Subcutaneous abdominal adipose tissue (tissue), 5 donors: ENCODE measurements at regions not wholly inside any gene's neighbourhood (a gene's known extent, or its start where the extent isn't known, plus 50 kb on each side); places are given as distances from the start of the nearest gene placed in this dataset.
A peak's percentile ranks its signal among the peaks of the same experiment; 100 is the strongest.

Source experiments
- H3K27ac ChIP-seq: one replicate; pipeline ENCODE4 v1.7.0; 2013; ENCODE audit warnings: low read depth, mild to moderate bottlenecking, inconsistent platforms, low read length, moderate library complexity
- H3K27me3 ChIP-seq, 5 donors: one replicate each; pipeline ENCODE4 v1.7.0; 2013; ENCODE audit warnings: low read length in 5 of 5, inconsistent platforms in 1 of 5; ENCODE audit not compliant: control insufficient read depth in 5 of 5, insufficient read depth in 4 of 5
- H3K36me3 ChIP-seq, 5 donors: one replicate each; pipeline ENCODE4 v1.7.0; 2013; ENCODE audit warnings: low read length in 5 of 5; ENCODE audit not compliant: control insufficient read depth in 5 of 5, insufficient read depth in 5 of 5
- H3K4me1 ChIP-seq, 5 donors: one replicate each; pipeline ENCODE4 v1.7.0; 2013; ENCODE audit warnings: low read length in 5 of 5, mild to moderate bottlenecking in 3 of 5, moderate library complexity in 1 of 5; ENCODE audit not compliant: control insufficient read depth in 5 of 5, insufficient read depth in 5 of 5
- H3K4me3 ChIP-seq, 5 donors: one replicate each; pipeline ENCODE4 v1.7.0; 2013; ENCODE audit warnings: low read length in 5 of 5, low read depth in 1 of 5
- H3K9ac ChIP-seq, 5 donors: one replicate each; pipeline ENCODE4 v1.7.0; 2013; ENCODE audit warnings: low read length in 5 of 5, mild to moderate bottlenecking in 4 of 5, moderate library complexity in 3 of 5
- H3K9me3 ChIP-seq, 5 donors: one replicate each; pipeline ENCODE4 v1.7.0; 2013; ENCODE audit warnings: low read length in 5 of 5; ENCODE audit not compliant: control insufficient read depth in 5 of 5
- donor health status: healthy.
- donor health status: healthy.
- donor health status: healthy.
- donor health status: healthy.
- donor health status: healthy.

DNA sequence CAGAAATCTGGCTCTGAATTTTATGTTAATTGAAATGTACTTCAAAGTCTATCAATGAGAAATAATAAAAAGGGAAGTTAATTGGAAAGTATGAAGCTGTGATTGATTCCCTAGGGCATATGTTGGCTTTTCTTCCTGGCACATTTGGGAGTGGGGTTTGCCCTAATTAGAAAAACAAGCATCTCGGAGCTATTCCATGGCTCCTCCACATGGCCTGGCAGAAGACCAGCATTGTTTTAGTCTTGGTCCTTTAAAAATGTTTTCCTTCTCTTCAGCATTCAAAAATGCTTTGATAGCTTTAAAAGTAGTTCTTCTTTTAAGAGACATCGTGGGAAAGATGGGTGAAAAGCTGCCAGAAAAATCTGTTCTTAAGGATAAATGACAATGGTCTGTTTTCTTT lies 445.5 kb upstream of the PKDCC start:
- H3K36me3 ChIP-seq = no peaks in the 10 kb centered on the region
- H3K9me3 ChIP-seq = no peaks in the 10 kb centered on the region
- H3K27ac ChIP-seq = no peak overlapping the region
- no peaks in the 10 kb centered on the region for H3K27me3 ChIP-seq
- H3K4me3 ChIP-seq = no peak overlapping the region
- peaks cover 6 to 22% (median 15%) of the 10 kb centered on the region in 5 donors for H3K4me1 ChIP-seq
- H3K9ac ChIP-seq = no peak overlapping the region

GRCh38 chr2:41605311-41605710 lies 442.5 kb upstream of the PKDCC start:
- Histone ChIP-seq H3K27me3 (no peaks in the 10 kb centered on the region), H3K27ac (no peak overlapping the region), H3K36me3 (no peaks in the 10 kb centered on the region), H3K9ac (no peak overlapping the region), H3K4me3 (no peak overlapping the region), H3K9me3 (no peaks in the 10 kb centered on the region), H3K4me1 (peaks cover 0 to 6% (median 0%) of the 10 kb centered on the region in 5 donors)

GRCh38 chr2:41605914-41606313 lies 441.9 kb upstream of the PKDCC start:
- peaks cover 0 to 6% (median 0%) of the 10 kb centered on the region in 5 donors for H3K4me1 ChIP-seq
- H3K4me3 ChIP-seq = no peak overlapping the region
- H3K27ac ChIP-seq = no peak overlapping the region
- no peaks in the 10 kb centered on the region for H3K9me3 ChIP-seq
- H3K27me3 ChIP-seq = no peaks in the 10 kb centered on the region
- no peak overlapping the region for H3K9ac ChIP-seq
- no peaks in the 10 kb centered on the region for H3K36me3 ChIP-seq

DNA sequence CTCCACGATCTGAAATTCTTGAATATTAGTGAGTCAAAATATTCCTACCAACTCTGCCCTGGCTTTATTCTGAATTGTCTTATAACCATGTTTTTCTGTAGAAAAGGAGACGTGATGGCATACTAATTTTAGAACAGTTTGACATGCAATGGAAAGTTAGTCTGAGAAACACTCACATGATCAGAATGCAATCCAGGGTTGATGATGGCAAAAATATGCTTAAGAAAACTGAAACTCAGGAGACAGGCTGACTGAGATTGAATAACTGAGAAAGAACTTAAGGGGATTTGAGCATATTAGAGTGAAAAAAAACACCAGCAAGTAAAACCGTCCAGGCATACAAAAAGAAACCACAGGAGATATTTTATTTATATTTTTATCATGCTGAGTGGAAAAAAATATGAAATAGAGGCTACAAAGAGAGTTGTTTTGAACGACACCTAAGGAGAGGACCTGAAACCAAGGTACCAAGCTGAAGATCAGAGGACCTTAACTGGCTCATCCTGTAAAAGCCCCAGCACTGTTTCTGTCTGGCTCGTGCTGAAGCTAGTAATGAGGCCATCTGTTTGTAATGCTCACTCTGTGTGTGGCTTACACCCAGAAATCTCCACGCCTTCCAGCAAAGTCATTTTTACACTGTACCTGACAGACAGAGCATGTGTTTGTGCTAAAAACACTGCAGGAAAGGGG lies 437.2 kb upstream of the PKDCC start:
- Histone ChIP-seq H3K36me3 (no peaks in the 10 kb centered on the region), H3K9ac (peak overlapping the region in 1 of 5 donors; percentile 13), H3K9me3 (peaks cover 0 to 4% (median 0%) of the 10 kb centered on the region in 5 donors), H3K4me1 (peaks cover 0 to 5% (median 0%) of the 10 kb centered on the region in 5 donors), H3K4me3 (no peak overlapping the region), H3K27ac (peak overlapping the region; percentile 32), H3K27me3 (no peaks in the 10 kb centered on the region)

GRCh38 chr2:41618754-41619153 lies 429.1 kb upstream of the PKDCC start:
- no peaks in the 10 kb centered on the region for H3K9me3 ChIP-seq
- H3K4me3 ChIP-seq = no peak overlapping the region
- no peaks in the 10 kb centered on the region for H3K4me1 ChIP-seq
- no peaks in the 10 kb centered on the region for H3K27me3 ChIP-seq
- no peak overlapping the region for H3K27ac ChIP-seq
- no peaks in the 10 kb centered on the region for H3K36me3 ChIP-seq
- no peak overlapping the region for H3K9ac ChIP-seq

DNA sequence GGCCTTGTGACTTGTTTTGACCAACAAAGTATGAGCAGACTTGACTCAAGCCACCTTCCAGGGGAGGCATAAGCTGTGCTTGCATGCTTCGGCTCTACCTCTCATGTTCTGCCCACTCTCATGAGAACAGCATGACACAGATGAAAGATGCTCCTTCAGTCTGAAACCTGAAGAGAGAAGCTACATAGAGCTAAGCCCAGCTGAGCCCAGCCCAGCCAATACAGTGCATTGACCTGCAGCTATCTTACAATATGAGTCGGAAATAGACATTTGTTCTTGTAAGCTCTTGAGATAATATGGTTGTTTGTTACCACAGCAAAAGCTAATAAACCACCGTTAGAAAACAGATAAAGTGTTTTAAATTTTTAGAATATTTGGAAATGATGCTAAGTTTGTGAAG lies 426.7 kb upstream of the PKDCC start:
- Histone ChIP-seq H3K4me3 (no peak overlapping the region), H3K27ac (no peak overlapping the region), H3K36me3 (no peaks in the 10 kb centered on the region), H3K9me3 (no peaks in the 10 kb centered on the region), H3K9ac (no peak overlapping the region), H3K4me1 (peaks cover 0 to 3% (median 0%) of the 10 kb centered on the region in 5 donors), H3K27me3 (no peaks in the 10 kb centered on the region)

GRCh38 chr2:41621563-41621962 lies 426.3 kb upstream of the PKDCC start:
- H3K9me3 ChIP-seq = no peaks in the 10 kb centered on the region

GRCh38 chr2:41622301-41622700 lies 425.5 kb upstream of the PKDCC start:
- H3K4me1 ChIP-seq = peaks cover 0 to 3% (median 0%) of the 10 kb centered on the region in 5 donors
- H3K9ac ChIP-seq = no peak overlapping the region
- H3K36me3 ChIP-seq = no peaks in the 10 kb centered on the region
- no peak overlapping the region for H3K4me3 ChIP-seq
- no peak overlapping the region for H3K27ac ChIP-seq
- no peaks in the 10 kb centered on the region for H3K27me3 ChIP-seq
- no peaks in the 10 kb centered on the region for H3K9me3 ChIP-seq

More at GRCh38 chr2:41621563-41621962, 426.3 kb upstream of the PKDCC start:
- Histone ChIP-seq H3K27ac (no peak overlapping the region), H3K4me1 (peaks cover 0 to 3% (median 0%) of the 10 kb centered on the region in 5 donors), H3K4me3 (no peak overlapping the region), H3K27me3 (no peaks in the 10 kb centered on the region), H3K9ac (no peak overlapping the region), H3K36me3 (no peaks in the 10 kb centered on the region)

- no peak overlapping the region for H3K27ac ChIP-seq
- no peak overlapping the region for H3K4me3 ChIP-seq
- no peaks in the 10 kb centered on the region for H3K36me3 ChIP-seq
- no peak overlapping the region for H3K9ac ChIP-seq
- H3K4me1 ChIP-seq = peaks cover 0 to 3% (median 0%) of the 10 kb centered on the region in 5 donors
- no peaks in the 10 kb centered on the region for H3K9me3 ChIP-seq
- no peaks in the 10 kb centered on the region for H3K27me3 ChIP-seq
Observed at GRCh38 chr2:41626936-41627335, 420.9 kb upstream of the PKDCC start.

- Histone ChIP-seq H3K36me3 (no peaks in the 10 kb centered on the region), H3K27me3 (no peaks in the 10 kb centered on the region), H3K4me3 (no peak overlapping the region), H3K9ac (no peak overlapping the region), H3K27ac (no peak overlapping the region), H3K4me1 (no peaks in the 10 kb centered on the region), H3K9me3 (no peaks in the 10 kb centered on the region)
Observed at GRCh38 chr2:41634686-41635085, 413.1 kb upstream of the PKDCC start.
